SKM-1 treated with dmso at 0.1 percent for 144 hours (cell line): ENCODE measurements at regions not wholly inside any gene's neighbourhood (a gene's known extent, or its start where the extent isn't known, plus 50 kb on each side); places are given as distances from the start of the nearest gene placed in this dataset.

Source experiments
- DNase-seq: peaks from one replicate; lab custom pipeline; 2025; ENCODE audit not compliant: unreplicated experiment; lab: John Stamatoyannopoulos, UW

GRCh38 chr7:67976490-67976889 is 979.9 kb downstream of the TYW1 start:
- DNase-seq: no peak

- DNase-seq: no peak
These were observed 986.9 kb downstream of the TYW1 start for GRCh38 chr7:67983486-67983885.

DNA sequence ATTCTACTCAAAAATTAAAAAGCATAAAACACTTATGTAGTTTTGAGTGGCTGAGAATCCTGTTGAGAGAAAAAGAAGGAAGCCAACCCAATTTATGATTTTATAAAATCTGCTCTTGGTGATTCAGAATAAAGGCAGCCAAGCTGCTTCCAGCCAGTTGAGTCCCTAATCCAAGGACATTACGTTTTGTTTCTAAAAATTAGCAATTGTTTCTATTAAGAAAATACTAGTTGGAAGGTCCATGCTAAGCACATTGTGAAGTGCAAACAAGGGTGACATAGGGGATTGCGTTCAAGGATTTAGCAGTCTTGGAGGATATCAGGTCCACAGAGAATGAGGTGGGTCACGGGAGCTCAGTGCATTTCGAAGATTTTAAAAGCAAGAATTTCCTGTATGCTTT is 987.7 kb downstream of the TYW1 start:
- DNase-seq: no peak

DNA sequence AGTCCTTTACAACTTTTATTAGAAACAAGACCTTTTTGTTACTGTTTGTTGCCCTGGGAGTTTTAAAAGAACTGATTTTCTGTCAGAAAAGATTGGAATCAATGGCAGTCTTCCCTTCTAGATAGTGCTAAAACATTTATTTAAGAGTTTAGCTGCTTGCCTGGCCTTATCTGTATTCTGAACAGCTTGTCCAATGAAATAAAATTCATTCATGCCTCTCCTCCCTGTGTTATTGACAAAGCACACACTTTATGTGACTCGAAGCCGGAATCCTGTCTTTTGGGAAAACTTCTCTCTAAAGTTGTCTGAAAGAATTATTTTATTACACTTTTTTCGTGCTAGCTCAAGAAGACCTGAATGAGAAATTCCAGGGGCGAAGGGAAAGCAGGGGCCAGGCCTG is 992.5 kb downstream of the TYW1 start:
- DNase-seq: no peak

- DNase-seq: no peak
These were observed 993.4 kb downstream of the TYW1 start for GRCh38 chr7:67990003-67990402.

- no peak for DNase-seq
These were observed 994.1 kb downstream of the TYW1 start for GRCh38 chr7:67990716-67991115.

DNA sequence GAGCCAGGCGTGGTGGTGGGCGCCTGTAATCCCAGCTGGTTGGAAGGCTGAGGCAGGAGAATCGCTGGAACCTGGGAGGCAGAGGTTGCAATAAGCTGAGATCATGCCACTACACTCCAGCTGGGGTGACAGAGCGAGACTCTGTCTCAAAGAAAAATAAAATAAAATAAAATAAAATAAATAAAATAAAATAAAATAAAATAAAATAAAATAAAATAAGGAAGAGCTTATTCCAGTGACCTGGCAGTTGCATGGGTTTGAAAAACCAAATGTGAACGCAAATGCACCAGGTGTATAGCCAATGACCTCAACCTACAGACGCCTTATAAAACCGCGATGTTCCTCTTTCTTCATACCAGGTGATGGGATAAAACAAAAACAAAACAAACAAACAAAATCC is 995.7 kb downstream of the TYW1 start:
- no peak for DNase-seq

DNA sequence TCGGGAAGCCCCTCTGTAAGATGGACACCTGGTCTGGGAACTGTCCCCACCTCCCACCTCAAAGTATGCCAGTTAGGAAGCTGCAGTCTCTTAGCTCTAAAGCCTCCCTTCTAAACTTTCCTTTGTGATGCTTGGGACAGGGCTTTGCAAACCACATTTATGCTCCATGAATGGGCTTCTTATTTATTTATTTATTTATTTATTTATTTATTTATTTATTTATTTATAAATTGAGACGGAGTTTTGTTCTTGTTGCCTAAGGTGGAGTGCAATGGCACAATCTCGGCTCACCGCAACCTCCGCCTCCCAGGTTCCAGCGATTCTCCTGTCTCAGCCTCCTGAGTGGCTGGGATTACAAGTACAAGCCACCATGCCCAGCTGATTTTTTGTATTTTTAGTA is 1009.4 kb downstream of the TYW1 start:
- no peak for DNase-seq

- no peak for DNase-seq
These were observed 1010.0 kb downstream of the TYW1 start for GRCh38 chr7:68006619-68007018.

- DNase-seq: no peak
These were observed 1013.1 kb downstream of the TYW1 start for GRCh38 chr7:68009716-68010115.

GRCh38 chr7:68014031-68014736 is 1017.6 kb downstream of the TYW1 start:
- DNase-seq: no peak

DNA sequence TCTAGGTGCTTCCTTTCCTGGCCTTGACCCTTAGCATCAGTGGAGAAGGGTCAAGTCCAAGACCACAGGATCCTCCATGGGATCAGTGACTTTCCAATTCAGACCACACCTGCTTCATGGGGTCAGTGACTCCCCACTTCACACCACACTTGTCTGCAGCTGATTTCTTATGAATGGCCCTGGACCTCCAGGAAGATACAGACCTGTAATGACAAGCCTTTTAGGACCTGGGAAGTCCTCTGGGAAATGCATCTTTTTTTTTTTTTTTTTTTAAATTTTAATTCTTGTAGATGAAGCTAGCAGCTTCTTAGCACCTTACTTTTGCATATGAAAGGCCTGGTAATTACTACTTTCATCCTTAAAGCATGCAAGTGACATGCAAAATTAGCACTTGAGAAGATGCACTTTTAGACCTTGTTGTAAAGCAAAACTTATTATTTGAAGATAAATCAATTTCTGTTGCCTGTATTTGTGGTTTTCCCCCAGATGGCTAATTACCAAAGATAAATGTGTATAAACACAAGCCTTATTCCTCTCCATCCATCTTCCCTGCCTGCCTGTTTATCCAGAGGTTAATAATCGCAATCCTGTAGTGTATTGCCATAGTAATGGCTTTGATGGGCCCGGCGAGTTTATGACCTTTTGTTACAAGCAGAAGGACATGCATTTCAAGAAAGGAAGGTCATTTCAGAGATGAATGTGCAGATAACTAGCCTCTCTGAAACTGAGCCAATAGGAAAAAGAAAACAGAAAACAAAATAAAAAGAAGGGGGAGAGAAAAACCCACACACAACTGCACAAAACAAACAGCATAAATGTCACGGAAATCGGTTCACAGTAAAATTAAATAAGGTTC is 1018.7 kb downstream of the TYW1 start:
- DNase-seq: no peak

- no peak for DNase-seq
These were observed 1019.4 kb downstream of the TYW1 start for GRCh38 chr7:68015978-68016532.

- DNase-seq: no peak
These were observed 1023.5 kb downstream of the TYW1 start for GRCh38 chr7:68020102-68020501.

- no peak for DNase-seq
These were observed 1028.7 kb downstream of the TYW1 start for GRCh38 chr7:68025369-68025768.

DNA sequence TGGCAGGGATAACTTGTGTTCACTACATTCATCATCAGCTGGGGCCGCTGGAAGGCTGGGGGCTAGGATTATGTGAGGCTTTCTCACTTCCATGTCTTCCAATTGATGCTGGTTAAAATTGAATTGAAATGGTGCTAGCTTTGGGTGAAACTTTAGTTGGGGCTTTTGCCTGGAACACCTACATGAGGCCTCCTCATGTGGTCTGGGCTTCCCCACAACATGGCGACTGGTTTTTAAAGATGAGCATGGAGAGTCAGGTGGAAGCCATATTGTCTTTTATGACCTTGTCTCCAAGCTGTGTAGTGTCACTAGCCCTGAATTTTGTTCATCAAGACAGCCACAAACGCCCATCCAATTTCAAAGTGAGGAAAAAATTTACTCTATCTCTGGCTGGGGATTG is 1033.9 kb downstream of the TYW1 start:
- no peak for DNase-seq

GRCh38 chr7:68031180-68031943 is 1034.7 kb downstream of the TYW1 start:
- DNase-seq: no peak

- DNase-seq: no peak
These were observed 1042.1 kb downstream of the TYW1 start for GRCh38 chr7:68038621-68039314.

GRCh38 chr7:68041554-68041953 is 1044.9 kb downstream of the TYW1 start:
- no peak for DNase-seq

GRCh38 chr7:68043546-68043945 is 1046.9 kb downstream of the TYW1 start:
- DNase-seq: no peak

DNA sequence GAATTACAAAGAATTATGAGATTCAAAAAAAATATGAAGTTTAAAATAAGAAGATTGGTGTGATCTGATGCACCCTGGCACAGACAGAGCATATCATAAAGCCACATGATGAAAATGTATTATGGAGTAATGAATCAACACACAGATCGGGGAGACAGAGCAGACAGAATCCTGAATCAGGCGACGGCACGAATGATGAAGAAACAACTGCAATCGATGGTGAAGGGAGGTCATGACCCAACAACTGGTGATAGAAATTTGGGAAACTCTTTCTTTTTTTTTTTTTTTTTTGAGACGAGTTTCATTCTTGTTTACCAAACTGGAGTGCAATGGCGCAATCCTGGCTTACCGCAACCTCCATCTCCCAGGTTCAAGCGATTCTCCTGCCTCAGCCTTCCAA is 1054.0 kb downstream of the TYW1 start:
- DNase-seq: no peak
